ENCODE measurements at regions not wholly inside any gene's neighbourhood (a gene's known extent, or its start where the extent isn't known, plus 50 kb on each side); places are given as distances from the start of the nearest gene placed in this dataset.

DNA sequence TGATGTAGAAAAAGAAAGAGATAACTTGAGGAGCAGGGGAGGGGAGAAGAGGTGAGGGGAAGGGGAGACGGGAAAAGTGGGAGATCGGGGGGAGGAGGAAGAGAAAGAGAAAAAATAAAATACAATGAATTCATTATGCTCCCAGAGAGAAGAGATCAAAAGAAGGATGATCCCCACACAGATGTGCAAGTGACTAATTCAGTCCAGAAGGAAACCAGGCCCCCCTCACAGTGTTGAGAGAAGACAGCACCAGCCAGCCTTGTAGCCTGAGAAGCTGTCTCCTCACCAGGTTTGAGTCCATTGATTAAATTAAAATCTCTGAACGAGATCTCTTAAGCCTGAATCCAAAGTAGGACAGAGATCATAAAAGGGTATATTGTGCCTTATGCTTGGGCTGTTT, 333.7 kb upstream of the NBEA start:
- TF ChIP-seq ZFP30 (CRISPR knock-in tag; IDR thresholded peaks at IDR 0.05) (no peak), SNAI2 (CRISPR knock-in tag; IDR thresholded peaks at IDR 0.05) (no peak), OSR1 (CRISPR knock-in tag; IDR thresholded peaks at IDR 0.05) (no peak), RARB (CRISPR knock-in tag; IDR thresholded peaks at IDR 0.05) (no peak), TSHZ2 (CRISPR knock-in tag; IDR thresholded peaks at IDR 0.05) (no peak), ZC3H10 (CRISPR knock-in tag; IDR thresholded peaks at IDR 0.05) (no peak), ISL1 (CRISPR knock-in tag; IDR thresholded peaks at IDR 0.05) (no peak), ZNF565 (CRISPR knock-in tag; conservative IDR thresholded peaks at IDR 0.05; ENCODE audit: low read depth) (no peak), TCF4 (CRISPR knock-in tag; IDR thresholded peaks at IDR 0.05; ENCODE audit: borderline replicate concordance) (no peak), PATZ1 (CRISPR knock-in tag; IDR thresholded peaks at IDR 0.05; ENCODE audit: borderline replicate concordance) (no peak), ARNTL (CRISPR knock-in tag; IDR thresholded peaks at IDR 0.05; ENCODE audit: borderline replicate concordance, low read depth) (no peak)

Data from SK-N-SH treated with all-trans-retinoic acid at 6 μM for 48 hours (cell line).